Uterus (tissue), 3 donors: ENCODE measurements at regions not wholly inside any gene's neighbourhood (a gene's known extent, or its start where the extent isn't known, plus 50 kb on each side); places are given as distances from the start of the nearest gene placed in this dataset.

Experiments used
- DNase-seq, 2 donors: peaks; one replicate each; pipeline ENCODE4 v3.0.0-alpha.2; 2019 to 2020
- H3K27ac ChIP-seq, 2 donors: fragments of 200-600 bp; sonication (generic); 1 replicate in 1 of 2; 2 replicates in 1 of 2; pipeline ENCODE4 v1.5.1; 2016 to 2018
- H3K27me3 ChIP-seq, 2 donors: fragments of 200-600 bp; sonication (generic); one replicate each; pipeline ENCODE4 v1.5.1; 2018 to 2019; ENCODE audit warnings: control low read depth in 1 of 2
- H3K36me3 ChIP-seq, 2 donors: fragments of 200-600 bp; sonication (generic); one replicate each; pipeline ENCODE4 v1.5.1; 2019; ENCODE audit warnings: control low read depth in 1 of 2
- H3K4me1 ChIP-seq, 2 donors: fragments of 200-600 bp; sonication (generic); one replicate each; pipeline ENCODE4 v1.5.1; 2018 to 2019; ENCODE audit warnings: control low read depth in 1 of 2
- H3K4me3 ChIP-seq, 2 donors: fragments of 200-600 bp; sonication (generic); 1 replicate in 1 of 2; 2 replicates in 1 of 2; pipeline ENCODE4 v1.5.1; 2018 to 2019; ENCODE audit warnings: mild to moderate bottlenecking in 1 of 2
- H3K9me3 ChIP-seq, 2 donors: fragments of 200-600 bp; sonication (generic); one replicate each; pipeline ENCODE4 v1.5.1; 2019; ENCODE audit warnings: control low read depth in 1 of 2
- POLR2A ChIP-seq, 2 donors: fragments of 450-650 bp; IDR thresholded peaks; one replicate each; pipeline ENCODE4 v1.6.1; 2016; ENCODE audit warnings: antibody characterized with exemption in 2 of 2, mild to moderate bottlenecking in 1 of 2, moderate library complexity in 1 of 2
- intact Hi-C: fragments of 100-400 bp; cut with DNase I; formaldehyde crosslinking; loops from one replicate; pipeline ENCODE4 v1.15.1; 2023; ENCODE audit warnings: low total_unique reads
- TF ChIP-seq, protein P1 (sequence below), 4 experiments: fragments of 200-600 bp in 2 of 4; fragments of 450-650 bp in 2 of 4; sonication (generic) in 2 of 4; IDR thresholded peaks; one replicate each; pipeline ENCODE4 v1.5.1; 2016 to 2019; ENCODE audit warnings: antibody characterized with exemption in 4 of 4, mild to moderate bottlenecking in 2 of 4, moderate library complexity in 1 of 4
- donor health status: DM: yes; HTN: yes; CAD: no.

DNA sequence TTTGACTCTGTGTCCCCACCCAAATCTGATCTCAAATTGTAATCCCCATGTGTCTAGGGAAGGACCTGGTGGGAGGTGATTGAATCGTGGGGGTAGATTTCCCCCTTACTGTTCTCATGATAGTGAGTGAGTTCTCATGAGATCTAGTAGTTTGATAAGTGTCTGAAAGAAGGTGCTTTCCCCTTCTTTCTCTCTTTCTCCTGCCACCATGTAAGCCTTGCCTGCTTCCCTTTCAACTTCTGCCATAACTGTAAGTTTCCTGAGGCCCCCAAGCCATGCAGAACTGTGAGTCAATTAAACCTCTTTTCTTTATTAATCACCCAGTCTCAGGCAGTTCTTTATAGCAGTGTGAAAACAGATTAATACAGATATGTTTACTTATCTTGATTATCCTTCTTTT lies 266.5 kb upstream of the GYPC start:
- TF ChIP-seq, protein P1, sequence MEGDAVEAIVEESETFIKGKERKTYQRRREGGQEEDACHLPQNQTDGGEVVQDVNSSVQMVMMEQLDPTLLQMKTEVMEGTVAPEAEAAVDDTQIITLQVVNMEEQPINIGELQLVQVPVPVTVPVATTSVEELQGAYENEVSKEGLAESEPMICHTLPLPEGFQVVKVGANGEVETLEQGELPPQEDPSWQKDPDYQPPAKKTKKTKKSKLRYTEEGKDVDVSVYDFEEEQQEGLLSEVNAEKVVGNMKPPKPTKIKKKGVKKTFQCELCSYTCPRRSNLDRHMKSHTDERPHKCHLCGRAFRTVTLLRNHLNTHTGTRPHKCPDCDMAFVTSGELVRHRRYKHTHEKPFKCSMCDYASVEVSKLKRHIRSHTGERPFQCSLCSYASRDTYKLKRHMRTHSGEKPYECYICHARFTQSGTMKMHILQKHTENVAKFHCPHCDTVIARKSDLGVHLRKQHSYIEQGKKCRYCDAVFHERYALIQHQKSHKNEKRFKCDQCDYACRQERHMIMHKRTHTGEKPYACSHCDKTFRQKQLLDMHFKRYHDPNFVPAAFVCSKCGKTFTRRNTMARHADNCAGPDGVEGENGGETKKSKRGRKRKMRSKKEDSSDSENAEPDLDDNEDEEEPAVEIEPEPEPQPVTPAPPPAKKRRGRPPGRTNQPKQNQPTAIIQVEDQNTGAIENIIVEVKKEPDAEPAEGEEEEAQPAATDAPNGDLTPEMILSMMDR (IDR thresholded peaks at IDR 0.05): no peak
- no peak for TF ChIP-seq POLR2A (IDR thresholded peaks at IDR 0.05)
- no peaks in the 10 kb centered on the region for H3K9me3 ChIP-seq
- intact Hi-C loops: no loop called here

DNA sequence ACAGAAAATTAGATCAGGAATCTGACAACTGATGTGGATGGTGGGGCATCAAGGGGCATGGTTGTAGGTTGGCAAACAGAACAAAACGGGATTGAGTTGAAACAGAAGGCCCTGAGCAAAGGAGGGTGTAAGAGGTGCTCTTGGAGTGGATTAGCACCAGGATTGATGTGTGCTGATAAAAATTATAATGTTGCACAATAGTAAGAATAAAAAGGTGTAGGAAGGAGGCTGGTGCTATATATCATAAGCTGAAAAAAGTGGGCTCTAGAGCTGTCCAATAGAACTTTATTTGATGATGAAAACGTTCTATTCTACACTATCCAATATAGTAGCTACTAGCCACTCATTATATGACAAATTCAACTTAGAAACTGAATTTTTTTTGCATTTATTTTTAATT lies 263.1 kb upstream of the GYPC start:
- no peak overlapping the region for H3K4me3 ChIP-seq
- no peaks in the 10 kb centered on the region for H3K4me1 ChIP-seq
- H3K36me3 ChIP-seq: no peaks in the 10 kb centered on the region
- no peaks in the 10 kb centered on the region for H3K27me3 ChIP-seq
- DNase-seq: no peak
- no peak overlapping the region for H3K27ac ChIP-seq
- TF ChIP-seq POLR2A (IDR thresholded peaks at IDR 0.05): no peak
- TF ChIP-seq, protein P1 (IDR thresholded peaks at IDR 0.05): no peak
- no peaks in the 10 kb centered on the region for H3K9me3 ChIP-seq
- intact Hi-C loops: no loop called here

More for the DNA sequence above, 266.5 kb upstream of the GYPC start:
- H3K36me3 ChIP-seq: no peaks in the 10 kb centered on the region
- H3K4me1 ChIP-seq: no peaks in the 10 kb centered on the region
- H3K27me3 ChIP-seq: no peaks in the 10 kb centered on the region
- H3K27ac ChIP-seq: no peak overlapping the region
- H3K4me3 ChIP-seq: no peak overlapping the region
- no peak for DNase-seq

DNA sequence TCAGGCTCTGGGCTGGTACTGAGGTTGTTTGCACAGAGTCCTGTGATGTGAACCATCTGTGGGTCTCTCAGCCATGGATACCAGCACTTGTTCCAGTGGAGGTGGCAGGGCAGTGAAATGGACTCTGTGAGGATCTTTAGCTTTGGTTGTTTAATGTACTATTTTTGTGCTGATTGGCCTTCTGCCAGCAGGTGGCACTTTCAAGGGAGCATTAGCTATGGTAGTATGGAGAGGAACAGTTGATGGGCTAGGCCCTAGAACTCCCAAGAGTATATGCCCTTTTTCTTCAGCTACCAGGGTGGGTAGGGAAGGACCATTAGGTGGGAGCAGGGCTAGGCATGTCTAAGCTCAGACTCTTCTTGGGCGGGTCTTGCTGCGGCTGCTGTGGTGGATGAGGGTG lies 257.0 kb upstream of the GYPC start:
- Histone ChIP-seq H3K4me3 (no peak overlapping the region), H3K27me3 (no peaks in the 10 kb centered on the region), H3K9me3 (no peaks in the 10 kb centered on the region), H3K27ac (no peak overlapping the region), H3K36me3 (no peaks in the 10 kb centered on the region), H3K4me1 (no peaks in the 10 kb centered on the region)
- intact Hi-C loops: no loop called here
- no peak for DNase-seq
- TF ChIP-seq, protein P1 (IDR thresholded peaks at IDR 0.05): no peak
- no peak for TF ChIP-seq POLR2A (IDR thresholded peaks at IDR 0.05)

DNA sequence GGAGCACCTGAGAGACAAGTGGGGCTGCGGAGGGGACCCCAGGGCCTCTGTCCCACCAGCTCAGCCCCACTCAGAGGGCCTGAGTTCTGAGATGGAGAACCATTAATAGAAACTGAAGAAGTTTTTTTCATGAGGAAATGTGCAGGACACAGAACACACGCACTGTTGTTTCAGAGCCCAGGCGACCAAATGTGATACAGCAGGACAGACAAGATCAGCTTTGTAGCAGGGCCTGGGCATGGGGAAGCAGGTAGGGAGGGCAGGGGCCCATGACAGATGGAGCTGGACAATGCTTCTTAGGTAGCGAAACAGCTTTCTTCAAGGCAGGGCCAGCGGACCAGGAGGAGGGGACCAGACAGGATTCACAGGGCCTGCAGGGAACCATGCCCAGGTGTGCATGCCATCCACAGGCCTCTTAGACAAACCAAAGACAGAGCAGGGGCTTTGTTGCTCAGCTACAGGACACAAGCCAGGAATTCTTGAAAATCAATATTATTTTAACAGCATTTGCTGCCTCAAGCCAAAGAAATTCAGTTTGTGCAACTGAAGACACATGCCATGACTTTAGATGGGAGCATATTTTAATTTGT lies 252.8 kb upstream of the GYPC start:
- no peak overlapping the region for H3K27ac ChIP-seq
- intact Hi-C loops: no loop called here
- no peaks in the 10 kb centered on the region for H3K9me3 ChIP-seq
- no peaks in the 10 kb centered on the region for H3K4me1 ChIP-seq
- no peak for DNase-seq
- H3K4me3 ChIP-seq: no peak overlapping the region
- no peaks in the 10 kb centered on the region for H3K36me3 ChIP-seq
- TF ChIP-seq, protein P1 (IDR thresholded peaks at IDR 0.05): no peak
- no peak for TF ChIP-seq POLR2A (IDR thresholded peaks at IDR 0.05)
- H3K27me3 ChIP-seq: no peaks in the 10 kb centered on the region

DNA sequence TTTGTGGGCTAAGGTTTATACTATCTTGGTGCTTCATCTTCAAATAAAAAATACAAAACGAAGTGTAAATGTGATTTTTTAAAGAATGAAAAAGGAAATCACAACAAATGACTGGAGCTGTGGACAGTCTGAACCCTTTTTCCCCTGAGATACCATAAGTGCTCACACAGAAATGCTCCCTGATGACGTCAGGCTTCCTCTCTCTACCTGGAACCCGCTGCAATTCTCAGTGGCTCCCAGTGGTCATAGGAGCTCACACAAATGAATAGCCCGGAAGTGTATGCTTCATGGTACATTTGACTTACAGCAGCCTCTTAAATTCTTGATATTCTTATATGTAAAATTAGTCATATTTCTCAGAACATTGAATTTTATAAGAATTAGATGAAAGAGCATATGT lies 249.7 kb upstream of the GYPC start:
- no peaks in the 10 kb centered on the region for H3K9me3 ChIP-seq
- intact Hi-C loops: no loop called here
- TF ChIP-seq POLR2A (IDR thresholded peaks at IDR 0.05): no peak
- TF ChIP-seq, protein P1 (IDR thresholded peaks at IDR 0.05): no peak

More for the DNA sequence above, 249.7 kb upstream of the GYPC start:
- DNase-seq: no peak
- H3K27ac ChIP-seq: no peak overlapping the region
- H3K4me1 ChIP-seq: no peaks in the 10 kb centered on the region
- H3K27me3 ChIP-seq: no peaks in the 10 kb centered on the region
- H3K4me3 ChIP-seq: no peak overlapping the region
- H3K36me3 ChIP-seq: no peaks in the 10 kb centered on the region
